ENCODE measurements at regions not wholly inside any gene's neighbourhood (a gene's known extent, or its start where the extent isn't known, plus 50 kb on each side); places are given as distances from the start of the nearest gene placed in this dataset.

DNA sequence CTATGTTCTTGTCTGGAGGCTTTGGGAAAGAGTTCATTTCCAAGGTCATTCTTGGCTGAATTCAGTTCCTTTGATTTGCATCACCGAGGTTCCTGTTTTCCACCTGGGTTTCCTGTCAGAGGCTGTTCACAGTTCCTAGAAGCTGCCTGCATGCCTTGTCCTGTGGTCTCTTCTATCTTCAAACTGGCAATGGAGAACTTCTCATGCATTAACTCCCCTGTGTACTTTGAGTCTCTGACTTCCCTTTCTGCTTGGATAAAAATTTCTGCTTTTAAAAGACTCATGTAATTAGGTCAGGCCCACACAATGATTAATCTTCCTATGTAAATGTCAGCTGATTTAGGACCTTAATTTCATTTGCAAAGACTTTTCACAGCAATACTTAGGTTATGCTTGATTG lies 499.3 kb upstream of the FANCL start:
- TF ChIP-seq EZH2phosphoT487 (IDR thresholded peaks at IDR 0.05; ENCODE audit: insufficient read depth, low read depth) (no peak), EZH2 (IDR thresholded peaks at IDR 0.05; ENCODE audit: insufficient read depth, poor library complexity, severe bottlenecking) (no peak)

Measured in GM23248 (cell line).